ENCODE measurements at regions not wholly inside any gene's neighbourhood (a gene's known extent, or its start where the extent isn't known, plus 50 kb on each side); places are given as distances from the start of the nearest gene placed in this dataset.

- TF ChIP-seq CTCF (IDR thresholded peaks at IDR 0.05) (no peak), POLR2A (IDR thresholded peaks at IDR 0.05) (no peak)
Measured at GRCh38 chr16:72621651-72622050, 426.3 kb downstream of the ZFHX3 start.

All from sigmoid colon (tissue), 3 donors.